Effector CD8-positive, alpha-beta T cell (primary cell): ENCODE measurements at regions not wholly inside any gene's neighbourhood (a gene's known extent, or its start where the extent isn't known, plus 50 kb on each side); places are given as distances from the start of the nearest gene placed in this dataset.

Source experiments
- DNase-seq: peaks from one replicate; lab custom pipeline; 2025; lab: John Stamatoyannopoulos, UW

DNA sequence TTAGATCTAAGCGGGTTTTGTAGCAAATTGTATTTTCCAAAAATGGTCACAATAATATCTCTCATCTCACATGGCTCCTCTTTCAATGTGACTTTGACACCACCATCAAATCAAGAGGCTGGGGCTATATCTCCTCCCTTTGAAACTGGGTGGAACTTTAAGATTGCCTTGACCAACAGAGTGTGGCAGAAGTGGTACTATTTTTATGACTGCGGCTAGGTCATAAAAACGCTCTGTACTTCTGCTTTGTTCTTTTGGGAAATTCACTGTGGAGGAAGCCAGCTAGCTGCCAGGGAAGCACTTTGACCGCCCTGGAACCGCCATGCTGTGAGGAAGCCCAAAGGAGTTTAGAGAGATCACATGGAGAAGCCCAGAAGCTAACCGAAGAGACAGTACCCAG is 50.7 kb upstream of the ACOT11 start:
- DNase-seq, result no peak

DNA sequence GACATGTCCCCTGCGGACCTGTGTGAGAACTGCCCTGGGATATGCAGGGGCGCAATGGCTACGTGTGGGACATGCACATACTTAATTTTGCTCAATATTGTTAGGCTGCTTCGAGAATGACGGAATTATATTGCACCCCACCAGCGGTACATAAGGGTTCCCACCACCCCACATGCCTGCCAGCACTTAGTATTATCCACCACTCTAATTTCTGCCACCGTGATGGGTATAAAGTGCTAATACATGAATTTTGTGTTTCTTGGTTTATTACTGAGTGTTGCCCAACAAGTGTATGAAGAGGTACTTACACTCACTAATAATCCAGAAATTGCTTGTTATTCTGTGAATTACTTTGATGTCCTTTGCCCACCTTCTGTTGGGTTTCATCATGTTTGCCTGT is 52.1 kb upstream of the ACOT11 start:
- no peak for DNase-seq

DNA sequence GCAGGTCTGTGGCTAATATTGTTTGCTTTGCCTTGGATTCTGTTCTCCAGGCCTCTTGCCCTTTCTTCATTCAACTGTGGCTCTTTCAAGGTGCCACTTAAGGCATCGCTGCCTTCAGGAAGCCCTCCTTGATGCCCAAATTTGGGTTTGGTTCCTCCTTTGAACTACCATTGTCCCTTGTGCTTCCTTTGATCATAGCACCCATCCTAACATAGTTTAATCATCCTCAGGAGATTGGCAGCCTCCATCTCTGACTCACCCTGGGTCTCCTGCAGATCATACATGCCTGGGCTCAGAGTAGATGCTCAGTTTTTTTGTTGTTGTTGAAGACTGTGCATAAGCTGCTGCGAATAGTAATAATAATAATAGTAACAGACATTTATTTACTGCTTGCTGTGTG is 54.4 kb upstream of the ACOT11 start:
- DNase-seq, result no peak

DNA sequence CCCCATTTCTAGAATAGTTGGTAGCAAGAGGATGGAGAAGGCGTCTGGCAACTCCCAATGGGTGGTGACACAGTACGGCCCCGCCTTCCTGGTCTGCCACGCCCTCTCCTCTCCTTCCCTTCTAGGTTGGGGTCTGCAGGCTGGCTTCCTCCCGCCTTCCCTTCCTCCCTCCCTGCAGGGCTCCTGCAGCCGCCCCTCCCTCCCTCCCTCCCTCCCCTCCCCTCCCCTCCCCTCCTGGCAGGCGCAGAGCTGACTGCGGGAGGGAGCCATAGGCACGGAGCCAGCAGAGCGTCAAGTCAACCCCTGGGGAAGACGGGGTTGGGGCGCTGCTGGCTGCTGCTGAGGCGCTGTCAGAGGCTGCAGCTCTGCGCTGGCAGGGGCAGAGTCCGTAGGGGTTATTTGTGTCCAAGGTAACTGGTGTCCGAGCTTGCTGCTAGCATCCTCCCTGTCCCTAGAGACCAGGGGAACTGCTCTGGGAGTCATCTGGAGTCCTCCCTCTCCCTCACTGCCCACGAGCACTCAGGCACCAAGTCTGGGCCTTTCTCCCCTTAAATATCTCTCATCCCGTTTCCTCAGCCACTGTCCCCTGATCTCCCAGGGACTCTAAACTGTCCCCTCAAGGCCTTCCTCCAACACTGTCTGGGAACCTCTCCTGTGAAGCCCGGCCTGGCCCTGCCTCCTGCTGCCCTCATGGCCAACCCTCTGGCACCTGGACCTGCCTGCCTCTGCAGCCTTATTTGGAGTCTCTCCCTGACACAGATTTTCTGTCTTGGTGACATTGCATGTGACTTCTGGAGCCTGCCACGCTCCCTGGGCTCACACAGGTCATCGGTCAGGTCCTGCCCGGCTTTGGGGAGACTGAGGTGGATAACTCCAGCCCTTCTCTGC is 57.4 kb upstream of the ACOT11 start:
- DNase-seq, result no peak

DNA sequence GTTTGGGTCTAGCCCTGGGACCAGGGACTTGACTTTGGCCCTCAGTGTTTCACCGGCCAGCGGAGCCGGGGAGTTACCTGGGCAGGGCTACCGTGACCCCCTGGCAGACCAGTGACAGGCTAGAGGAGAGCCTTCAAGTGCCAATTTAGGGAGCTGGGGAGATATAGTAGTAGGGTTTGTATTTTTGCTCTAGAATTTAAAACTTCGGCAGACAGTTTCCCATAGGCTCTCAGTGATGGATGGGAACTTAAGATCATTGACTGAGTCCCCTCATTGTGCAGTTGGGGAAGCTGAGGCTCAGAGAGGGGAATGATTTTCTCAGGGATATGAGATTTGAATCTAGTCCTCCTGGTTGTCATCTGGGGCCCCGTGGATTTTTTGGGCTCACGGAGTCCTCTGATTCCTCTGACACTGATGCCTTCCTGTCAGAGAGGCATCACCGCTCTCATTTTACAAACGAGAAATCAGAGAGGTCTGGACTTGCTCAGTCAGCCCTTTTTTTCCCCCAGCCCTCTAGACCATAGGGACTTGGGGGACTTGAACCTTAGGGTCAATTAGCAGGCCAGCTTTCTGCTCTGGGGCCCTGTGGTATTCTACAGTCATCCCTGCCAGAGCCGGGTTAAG is 58.3 kb upstream of the ACOT11 start:
- no peak for DNase-seq

DNA sequence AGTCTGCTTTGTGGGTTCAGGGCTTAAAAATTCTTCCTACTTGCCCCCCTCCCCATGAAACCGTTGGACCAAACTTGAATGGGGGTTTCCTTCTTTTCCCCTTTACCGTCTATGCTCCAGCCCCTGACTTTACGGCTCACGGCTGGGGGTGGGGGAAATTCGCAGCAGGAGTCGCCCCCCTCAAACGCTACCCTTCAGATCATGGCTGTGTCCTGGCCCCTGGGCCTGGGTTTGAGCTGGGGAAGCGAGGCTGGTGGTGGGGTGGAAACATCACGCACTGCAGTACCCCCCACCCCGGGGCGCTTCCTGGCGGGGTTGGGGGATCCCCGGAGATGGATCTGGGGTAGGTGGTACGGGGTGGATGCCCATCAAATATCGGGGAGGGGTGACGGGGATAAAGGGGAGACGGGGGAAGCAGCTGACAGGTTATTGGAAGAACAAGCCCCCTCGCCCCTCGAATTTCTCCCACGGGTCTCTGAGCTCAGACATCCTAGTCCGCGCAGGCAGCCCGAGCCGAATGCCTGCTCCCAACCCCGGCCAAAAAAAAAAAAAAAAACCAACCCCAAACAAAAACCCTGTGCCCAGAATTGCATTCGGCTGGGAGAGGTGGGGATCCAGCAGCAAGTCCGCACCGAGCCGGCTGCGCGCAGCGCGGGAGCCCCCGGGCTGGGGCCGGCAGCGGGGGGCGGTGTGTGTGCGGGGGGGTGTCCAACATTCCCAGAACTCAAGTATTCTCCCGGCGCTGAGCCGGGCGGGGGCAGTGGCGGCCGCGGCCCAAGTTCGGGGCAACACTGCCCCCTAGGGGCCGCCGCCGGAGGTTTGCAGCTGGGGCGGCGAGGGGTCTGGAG is 59.0 kb upstream of the ACOT11 start:
- peak; percentile 61 for DNase-seq

DNA sequence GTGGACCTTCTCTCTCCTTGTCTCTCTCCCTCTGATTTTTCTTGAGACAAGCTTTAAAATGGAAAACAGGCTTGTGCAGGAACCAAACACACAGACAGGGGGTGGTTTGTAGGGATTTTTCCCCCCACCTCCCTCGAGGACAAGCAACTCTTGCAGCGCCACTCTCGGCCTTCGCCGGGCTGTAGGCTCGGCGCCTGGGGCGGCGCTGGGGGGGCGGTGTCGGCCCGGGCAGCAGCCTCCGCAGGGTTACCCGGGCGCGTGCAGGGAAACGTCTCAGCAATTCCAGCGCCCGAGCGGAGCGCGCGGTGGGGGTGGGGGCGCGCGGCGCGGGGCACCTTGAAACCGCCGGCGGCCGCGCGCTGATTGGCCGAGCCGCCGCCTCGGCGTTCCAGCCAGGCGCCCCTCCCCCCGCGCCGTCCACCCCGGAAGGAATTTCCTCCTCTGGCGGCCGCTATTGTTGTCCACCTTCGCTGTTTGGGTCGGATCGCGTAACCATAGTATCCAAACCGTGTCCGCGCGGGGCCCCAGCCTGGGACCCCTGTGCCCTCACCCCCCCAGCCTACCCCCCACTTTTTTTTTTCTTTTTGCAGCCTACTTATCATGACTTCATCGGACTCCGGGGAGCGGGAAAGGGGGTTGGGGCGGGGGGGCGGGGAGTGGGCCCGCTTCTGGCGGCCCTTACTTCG is 59.8 kb upstream of the ACOT11 start:
- peak; percentile 58 for DNase-seq

DNA sequence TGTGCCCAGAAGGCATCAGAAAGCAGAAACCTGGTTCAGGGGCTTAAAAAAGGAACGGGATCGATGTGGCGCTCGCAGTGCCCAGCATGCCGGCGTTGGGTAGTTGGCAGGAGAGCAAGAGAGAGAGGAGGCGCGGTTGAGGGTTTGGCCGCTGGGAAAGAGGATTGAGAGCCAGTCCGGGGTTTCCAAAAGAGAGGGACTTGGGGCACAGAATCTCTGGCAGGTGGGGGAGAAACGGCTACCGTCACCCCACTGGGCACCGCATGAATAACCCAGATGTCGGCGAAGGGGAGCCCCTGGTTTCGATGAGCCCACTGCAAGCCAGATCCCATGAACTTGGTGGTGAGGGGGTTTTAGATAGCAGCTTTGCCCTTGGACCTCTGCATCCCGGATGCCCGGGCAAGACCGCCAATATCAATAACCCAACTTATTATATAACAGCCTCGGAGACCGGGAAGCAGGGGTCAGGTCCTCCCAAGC is 60.4 kb upstream of the ACOT11 start:
- DNase-seq, result no peak

DNA sequence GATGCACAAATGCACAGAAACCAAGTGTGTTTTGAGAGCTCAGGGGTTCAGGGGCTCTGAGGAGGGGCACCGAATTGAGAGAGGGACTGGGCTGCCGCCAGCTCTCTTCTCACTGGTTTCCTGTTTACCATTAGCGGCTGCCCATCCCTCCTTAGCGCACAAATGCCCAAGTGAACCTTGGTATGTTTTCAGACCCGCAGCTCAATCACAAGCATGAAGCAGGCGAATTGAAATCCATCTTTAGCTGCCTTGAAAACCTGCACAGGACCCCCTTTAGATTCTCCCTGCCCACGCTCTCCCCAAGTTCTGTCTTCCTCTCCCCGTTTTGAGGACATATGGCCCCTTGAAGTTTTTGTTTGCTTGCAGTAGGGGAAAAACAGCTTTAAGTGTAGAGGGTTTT is 61.1 kb upstream of the ACOT11 start:
- DNase-seq, result no peak

DNA sequence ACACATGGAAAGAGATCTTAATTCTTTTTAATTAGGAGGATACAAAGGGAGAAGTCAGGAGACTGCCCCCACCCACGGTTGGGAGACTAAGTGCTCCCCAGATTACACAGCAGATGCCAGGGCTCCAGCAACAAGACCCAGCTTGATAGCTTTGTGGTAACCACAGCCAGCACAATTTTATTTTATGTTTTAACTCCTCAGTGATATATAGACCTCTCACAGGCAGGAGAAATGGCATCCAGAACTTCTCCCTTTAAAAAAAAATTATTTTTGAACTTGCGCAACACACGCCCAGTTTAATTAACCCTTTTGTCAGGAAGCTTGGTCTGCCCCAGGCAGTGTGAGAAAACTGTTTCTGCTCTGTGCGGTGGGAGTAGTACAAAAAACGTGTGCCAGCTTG is 62.6 kb upstream of the ACOT11 start:
- no peak for DNase-seq

DNA sequence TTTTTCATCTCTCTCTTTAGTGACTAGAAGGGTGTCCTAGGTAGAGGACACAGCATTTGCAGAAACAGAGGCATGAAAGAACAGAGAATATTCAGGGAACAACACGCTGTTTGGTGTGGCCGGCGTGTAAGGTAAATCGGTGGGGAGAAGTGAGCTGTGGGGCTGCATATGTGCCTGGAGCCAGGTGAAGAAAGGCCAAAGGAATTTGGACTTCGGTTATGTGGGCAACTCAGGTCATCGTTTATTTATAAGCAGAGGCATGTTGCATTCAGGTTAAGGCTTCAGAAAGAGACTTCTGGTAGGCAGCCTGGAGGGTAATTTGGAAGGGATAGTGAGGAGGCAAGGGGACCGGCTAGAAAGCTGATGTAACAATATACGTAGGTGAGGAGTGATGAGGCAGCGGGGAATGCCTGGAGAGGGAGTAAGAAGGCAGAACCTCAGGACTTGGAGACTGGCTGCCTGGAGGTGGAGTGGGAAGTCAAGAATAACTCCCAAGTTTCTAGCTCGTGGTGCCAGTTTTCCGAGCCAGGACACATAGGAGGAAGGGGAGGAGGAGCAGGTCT is 64.1 kb upstream of the ACOT11 start:
- DNase-seq, result no peak

DNA sequence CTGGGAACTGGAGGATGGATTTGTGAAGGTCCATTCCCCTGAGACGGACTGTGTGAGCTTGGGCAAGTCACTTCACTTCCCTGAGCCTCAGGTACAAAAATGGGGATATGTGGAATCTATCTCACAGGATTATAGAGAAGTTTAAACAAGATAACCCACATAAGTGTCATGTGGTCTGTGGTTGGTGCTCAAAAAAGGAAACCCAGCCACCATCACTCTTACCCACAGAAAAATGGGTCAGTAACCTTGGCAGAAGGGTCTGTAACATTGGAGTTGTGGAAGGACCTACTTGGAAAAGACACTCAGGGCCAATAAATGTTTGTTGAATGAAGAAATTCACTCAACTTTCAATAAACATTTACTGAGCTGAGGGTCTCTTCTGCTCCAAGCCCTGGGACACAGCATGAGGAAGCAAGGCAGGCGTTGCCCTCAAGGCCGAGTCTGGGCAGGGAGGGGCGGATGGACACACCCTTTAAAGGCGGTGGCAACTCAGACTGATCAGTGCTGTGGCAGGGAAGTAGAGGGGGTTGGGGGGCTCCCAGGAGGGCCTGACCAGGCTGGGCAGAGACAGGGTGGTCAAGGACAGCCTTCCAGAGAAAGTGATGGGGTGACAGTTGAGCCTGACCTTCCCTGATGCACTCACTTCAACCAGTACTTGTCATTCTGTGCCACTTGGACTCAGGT is 66.7 kb upstream of the ACOT11 start:
- no peak for DNase-seq

DNA sequence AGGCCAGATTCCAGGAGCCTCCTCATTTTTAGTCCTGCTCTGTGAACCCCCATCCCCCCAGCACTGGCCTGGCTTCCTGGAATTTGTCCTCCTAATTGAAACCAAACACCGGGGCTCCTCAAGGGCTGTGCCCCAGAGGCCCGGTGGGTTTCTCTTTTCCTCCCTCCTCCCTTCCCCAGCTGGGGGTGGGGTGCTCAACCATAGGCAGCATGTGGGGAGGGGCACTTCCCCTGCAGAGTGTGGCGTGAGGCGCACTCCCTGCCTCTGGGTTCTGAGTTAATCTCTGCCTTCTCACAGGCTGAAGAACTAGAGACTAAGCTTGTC is 67.5 kb upstream of the ACOT11 start:
- no peak for DNase-seq

DNA sequence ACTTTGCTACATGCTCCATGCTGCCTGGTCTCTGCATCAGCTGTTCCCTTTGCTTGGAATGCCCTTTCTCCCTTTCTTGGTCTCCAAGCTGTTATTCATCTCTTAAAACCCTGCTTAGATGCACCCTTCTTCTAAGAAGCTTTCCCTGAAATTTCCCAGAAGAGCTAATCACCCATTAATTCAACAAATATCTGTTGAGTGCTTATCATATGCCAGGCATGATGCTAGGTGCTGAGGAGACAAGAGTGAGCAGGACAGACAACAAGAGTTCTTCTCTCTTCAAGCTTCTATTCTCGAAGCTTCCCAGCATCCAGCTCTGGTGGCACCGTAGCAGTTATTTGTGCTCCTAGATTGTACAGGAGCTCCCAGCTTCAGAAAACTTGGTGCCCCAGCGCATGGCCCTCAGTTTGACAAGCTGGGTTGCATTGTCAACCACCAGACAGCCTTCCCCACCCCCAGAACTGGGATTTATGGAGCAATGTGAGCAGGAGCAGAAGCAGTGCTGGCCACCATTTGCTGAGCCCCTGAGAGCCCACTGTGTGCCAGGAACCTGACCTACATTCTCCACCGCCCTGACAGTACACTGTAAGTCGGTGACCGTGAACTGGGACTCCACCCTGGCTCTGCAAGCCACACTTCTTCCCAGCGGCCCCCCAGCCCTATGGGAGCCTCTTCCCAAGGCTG is 68.0 kb upstream of the ACOT11 start:
- DNase-seq, result no peak

DNA sequence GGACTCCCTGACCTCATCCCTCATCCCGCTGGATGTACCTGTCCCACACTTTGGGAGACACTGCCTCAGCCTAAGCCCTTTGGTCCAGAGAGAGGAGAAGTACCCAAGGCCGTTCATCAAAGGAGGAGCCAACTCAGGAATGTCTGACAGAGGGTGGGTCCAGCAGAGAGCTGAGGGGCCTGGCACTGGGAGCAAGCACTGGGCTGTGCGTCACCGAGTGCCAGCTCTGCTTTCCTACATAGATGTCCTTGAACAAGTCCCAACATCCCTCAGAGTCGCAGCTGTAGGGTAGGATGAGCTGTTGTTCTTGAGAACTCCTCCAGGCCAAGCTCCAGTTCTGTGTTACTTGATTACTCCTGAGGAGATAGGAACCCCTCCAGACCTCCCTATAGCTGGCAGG is 68.8 kb upstream of the ACOT11 start:
- no peak for DNase-seq

DNA sequence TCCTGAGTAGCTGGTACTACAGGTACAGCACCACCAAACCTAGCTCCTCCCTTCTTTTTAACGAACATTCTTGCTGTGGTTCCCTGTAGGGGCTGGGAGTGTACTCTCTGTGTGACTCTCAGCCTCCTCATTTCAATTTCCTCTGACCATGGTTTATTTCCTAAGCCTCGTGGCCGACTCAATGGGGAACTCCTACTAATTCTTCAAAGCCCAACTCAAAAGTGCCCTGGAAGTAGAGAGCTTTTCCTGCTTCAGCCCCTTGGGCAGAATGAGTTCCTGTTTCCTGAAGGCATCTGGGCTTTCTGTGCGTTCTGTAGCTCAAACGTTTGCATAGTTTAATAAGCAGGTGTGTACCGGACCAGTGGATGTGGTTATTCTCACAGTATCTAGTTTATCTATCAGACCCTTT is 70.9 kb upstream of the ACOT11 start:
- no peak for DNase-seq

DNA sequence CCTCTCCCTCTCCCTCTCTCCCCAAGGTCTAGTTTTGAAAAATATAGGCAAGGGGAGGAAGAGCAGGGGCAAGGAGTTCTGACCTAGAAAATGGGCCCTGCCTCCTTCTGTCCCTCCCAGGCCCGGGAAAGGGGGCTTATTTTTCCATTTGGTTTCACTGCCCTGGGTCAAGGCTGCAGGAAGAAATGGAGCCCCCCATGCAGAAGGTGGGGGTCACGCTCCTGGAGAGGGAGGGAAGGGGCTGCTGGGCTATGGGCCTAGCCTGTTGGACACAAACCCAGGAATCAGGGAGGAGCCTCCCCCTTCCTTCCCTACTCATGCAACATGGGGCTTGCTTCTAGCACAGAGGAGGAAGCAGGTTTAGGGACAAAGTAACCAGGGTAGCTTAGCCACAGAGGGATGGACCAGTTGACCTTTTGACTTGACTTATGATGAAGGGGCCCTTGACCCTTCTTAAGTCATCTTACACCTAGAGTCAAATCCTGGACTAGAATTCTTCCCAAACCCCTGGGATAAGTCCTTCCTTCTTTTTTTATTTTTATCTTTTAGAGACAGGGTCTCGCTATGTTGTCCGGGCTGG is 70.4 kb upstream of the SSBP3 start:
- DNase-seq, result no peak

DNA sequence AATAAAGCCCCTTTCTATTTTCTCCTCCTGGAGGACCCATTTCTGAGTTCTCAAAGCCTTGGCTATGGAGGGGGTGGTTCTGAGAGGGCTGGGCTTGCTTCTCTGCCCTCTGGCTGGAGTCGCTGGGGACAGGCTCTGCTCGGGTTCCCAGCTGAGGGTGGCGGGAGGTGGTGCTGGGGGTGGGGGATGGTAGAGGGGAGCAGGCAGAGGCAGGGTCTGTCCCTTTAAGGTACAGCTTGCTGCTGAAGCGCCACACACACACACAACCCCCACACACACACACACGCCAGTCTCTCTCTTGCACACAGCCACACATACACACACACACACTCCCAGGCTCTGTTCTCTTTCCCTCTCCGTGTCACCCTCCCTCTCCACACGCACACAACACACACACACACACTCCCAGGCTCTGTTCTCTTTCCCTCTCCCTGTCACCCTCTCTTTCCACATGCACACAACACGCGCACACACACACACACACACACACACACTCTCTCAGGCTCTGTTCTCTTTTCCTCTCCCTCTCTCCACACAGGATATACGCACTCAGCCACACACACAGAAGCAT is 69.8 kb upstream of the SSBP3 start:
- no peak for DNase-seq

DNA sequence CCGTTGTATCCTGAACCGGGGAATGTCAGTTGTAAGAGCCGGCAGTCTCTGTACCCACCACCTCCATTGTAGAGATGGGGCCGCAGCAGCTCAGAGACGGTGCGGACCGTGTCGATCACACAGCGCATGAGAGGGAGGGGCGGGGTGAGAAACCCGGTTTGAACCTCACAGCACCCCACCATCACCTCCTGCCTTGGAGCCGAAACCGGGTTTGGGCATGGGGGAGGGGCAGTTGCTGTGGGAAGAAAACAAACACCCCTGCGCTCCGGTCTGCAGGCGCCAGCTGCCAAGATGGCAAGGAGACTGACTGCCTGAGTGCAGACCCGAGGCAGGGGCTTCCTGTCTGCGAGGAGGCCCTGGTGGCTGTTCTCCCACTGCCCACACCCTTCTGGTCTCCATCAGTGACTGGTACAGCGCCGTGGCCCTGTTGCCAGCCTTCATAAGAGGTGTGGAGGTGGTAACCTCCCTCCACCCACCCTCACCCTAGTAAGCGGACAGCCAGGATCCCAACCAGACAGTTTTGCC is 69.2 kb upstream of the SSBP3 start:
- peak; percentile 26 for DNase-seq
